Fibroblast of lung (primary cell): ENCODE measurements at regions not wholly inside any gene's neighbourhood (a gene's known extent, or its start where the extent isn't known, plus 50 kb on each side); places are given as distances from the start of the nearest gene placed in this dataset.

Source experiments
- DNase-seq, 2 donors: peaks; one replicate each; pipeline versions ENCODE4 v3.0.0 to v3.0.0-alpha.2; 2010; ENCODE audit warnings: low read depth in 2 of 2
- H2AFZ ChIP-seq: 2 replicates; pipeline ENCODE4 v1.5.1; 2012; ENCODE audit warnings: low read length, control low read depth, inconsistent platforms
- H3K27ac ChIP-seq: 2 replicates; pipeline ENCODE4 v1.5.1; 2011; ENCODE audit warnings: low read length, control low read depth; ENCODE audit not compliant: insufficient read depth
- H3K27me3 ChIP-seq: 2 replicates; pipeline ENCODE4 v1.5.1; 2011; ENCODE audit warnings: mild to moderate bottlenecking, low read length; ENCODE audit not compliant: control insufficient read depth, insufficient read depth
- H3K36me3 ChIP-seq: 2 replicates; pipeline ENCODE4 v1.5.1; 2011; ENCODE audit warnings: low read length; ENCODE audit not compliant: control insufficient read depth, insufficient read depth
- H3K4me1 ChIP-seq: 2 replicates; pipeline ENCODE4 v1.5.1; 2011; ENCODE audit warnings: low read length; ENCODE audit not compliant: control insufficient read depth, insufficient read depth; ENCODE audit errors: extremely low read depth
- H3K4me2 ChIP-seq: 2 replicates; pipeline ENCODE4 v1.5.1; 2011; ENCODE audit warnings: low read length, control low read depth; ENCODE audit not compliant: insufficient read depth; ENCODE audit errors: extremely low read depth
- H3K4me3 ChIP-seq, 4 experiments: fragments of 200-600 bp in 1 of 4; sonication (generic) in 1 of 4; replicated peaks in 1 of 4; 2 replicates each; pipeline ENCODE4 v1.5.1; 2011 to 2016; ENCODE audit warnings: low read length in 4 of 4, low read depth in 3 of 4, mild to moderate bottlenecking in 3 of 4, control low read depth in 2 of 4, inconsistent platforms in 1 of 4, mixed read lengths in 1 of 4; ENCODE audit not compliant: insufficient read depth in 1 of 4; ENCODE audit errors: control extremely low read depth in 1 of 4
- H3K79me2 ChIP-seq: 2 replicates; pipeline ENCODE4 v1.5.1; 2012; ENCODE audit warnings: mild to moderate bottlenecking, low read length, inconsistent platforms; ENCODE audit not compliant: control insufficient read depth, insufficient read depth
- H3K9ac ChIP-seq: 2 replicates; pipeline ENCODE4 v1.5.1; 2011; ENCODE audit warnings: mild to moderate bottlenecking, low read length, control low read depth; ENCODE audit not compliant: insufficient read depth
- H3K9me3 ChIP-seq: 2 replicates; pipeline ENCODE4 v1.5.1; 2012; ENCODE audit warnings: low read depth, low read length; ENCODE audit not compliant: control insufficient read depth, insufficient read depth
- H4K20me1 ChIP-seq: 2 replicates; pipeline ENCODE4 v1.5.1; 2011; ENCODE audit warnings: low read length; ENCODE audit not compliant: control insufficient read depth, insufficient read depth; ENCODE audit errors: extremely low read depth
- CTCF ChIP-seq, 2 donors: IDR thresholded peaks in 1 of 2; conservative IDR thresholded peaks in 1 of 2; 1 replicate in 1 of 2; 2 replicates in 1 of 2; pipeline ENCODE4 v1.5.1; 2011 to 2012; ENCODE audit warnings: low read length in 2 of 2, control low read depth in 1 of 2, inconsistent platforms in 1 of 2, low read depth in 1 of 2, mild to moderate bottlenecking in 1 of 2
- EZH2 ChIP-seq: IDR thresholded peaks from 2 replicates; pipeline ENCODE4 v1.5.1; 2012; ENCODE audit warnings: low read length, control low read depth, mild to moderate bottlenecking; ENCODE audit errors: missing control alignments

- Histone ChIP-seq H3K9ac (no peak overlapping the region), H3K4me3 (no peak overlapping the region), H3K9me3 (no peaks in the 10 kb centered on the region), H2AFZ (no peak overlapping the region), H3K4me1 (no peaks in the 10 kb centered on the region), H3K27me3 (no peaks in the 10 kb centered on the region), H3K4me2 (no peak overlapping the region), H3K27ac (no peak overlapping the region), H4K20me1 (no peaks in the 10 kb centered on the region), H3K36me3 (no peaks in the 10 kb centered on the region), H3K79me2 (no peaks in the 10 kb centered on the region)
- no peak for TF ChIP-seq EZH2
- TF ChIP-seq CTCF (conservative IDR thresholded peaks at IDR 0.05 in 1 of 2, IDR thresholded peaks at IDR 0.05 in 1 of 2; ENCODE audit: low read depth in 1 of 2, low read length in 2 of 2), result no peak
- no peak for DNase-seq
These were observed 1540.3 kb upstream of the TMEM132C start for GRCh38 chr12:126726481-126727217.

DNA sequence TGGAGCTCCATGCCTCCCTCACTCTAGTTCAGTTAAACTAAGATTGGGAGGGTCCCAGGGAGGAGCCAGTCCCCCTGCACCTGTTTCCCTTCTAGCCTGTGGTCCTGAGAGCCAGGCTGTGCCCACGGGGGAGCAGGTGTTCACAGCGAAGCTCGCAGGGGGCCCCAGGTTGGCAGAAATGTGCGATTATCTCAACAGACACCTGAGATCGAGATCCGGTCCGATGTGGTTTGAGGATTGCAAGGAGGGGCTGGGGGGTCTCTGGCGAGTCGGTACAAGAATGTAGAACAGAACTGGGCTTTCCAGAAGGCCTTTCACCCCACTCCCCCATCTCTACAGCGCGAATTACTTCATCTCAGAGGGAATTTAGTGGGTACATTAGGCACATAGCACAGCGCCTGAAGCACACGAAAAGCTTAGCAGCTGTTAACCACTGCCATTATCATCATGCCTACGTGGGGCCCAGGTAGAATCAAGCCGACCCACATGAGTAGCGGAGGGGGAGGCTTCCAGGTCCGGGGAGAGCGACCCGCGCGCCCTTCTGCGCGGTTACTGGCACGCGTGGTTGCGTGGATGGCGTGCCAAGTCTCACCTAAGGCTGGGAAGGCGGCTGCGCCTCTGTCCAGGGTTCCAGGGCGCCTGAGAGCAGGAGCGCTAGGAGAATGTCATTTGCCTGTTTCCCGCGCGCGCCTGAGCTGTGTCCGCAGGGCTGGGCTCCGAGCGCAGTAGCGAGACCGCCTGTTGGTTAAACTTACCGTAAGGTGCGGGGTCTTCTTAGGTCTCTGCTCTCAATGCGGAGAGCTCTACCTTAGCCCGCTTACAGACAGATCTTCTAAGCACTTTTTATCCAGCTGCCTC lies 1539.5 kb upstream of the TMEM132C start:
- Histone ChIP-seq H2AFZ (no peak overlapping the region), H3K9me3 (no peaks in the 10 kb centered on the region), H3K4me3 (no peak overlapping the region), H3K36me3 (no peaks in the 10 kb centered on the region), H4K20me1 (no peaks in the 10 kb centered on the region), H3K9ac (no peak overlapping the region), H3K79me2 (no peaks in the 10 kb centered on the region), H3K4me1 (no peaks in the 10 kb centered on the region), H3K27ac (no peak overlapping the region), H3K27me3 (no peaks in the 10 kb centered on the region), H3K4me2 (no peak overlapping the region)
- no peak for DNase-seq
- no peak for TF ChIP-seq CTCF (conservative IDR thresholded peaks at IDR 0.05 in 1 of 2, IDR thresholded peaks at IDR 0.05 in 1 of 2; ENCODE audit: low read depth in 1 of 2, low read length in 2 of 2)
- TF ChIP-seq EZH2, result no peak

- Histone ChIP-seq H3K27me3 (no peaks in the 10 kb centered on the region), H3K4me2 (no peak overlapping the region), H2AFZ (no peak overlapping the region), H3K9ac (no peak overlapping the region), H3K27ac (no peak overlapping the region), H3K4me3 (no peak overlapping the region), H3K4me1 (no peaks in the 10 kb centered on the region), H4K20me1 (no peaks in the 10 kb centered on the region), H3K36me3 (no peaks in the 10 kb centered on the region), H3K9me3 (no peaks in the 10 kb centered on the region), H3K79me2 (no peaks in the 10 kb centered on the region)
- no peak for DNase-seq
- TF ChIP-seq EZH2, result no peak
- TF ChIP-seq CTCF (conservative IDR thresholded peaks at IDR 0.05 in 1 of 2, IDR thresholded peaks at IDR 0.05 in 1 of 2; ENCODE audit: low read depth in 1 of 2, low read length in 2 of 2), result no peak
These were observed 1532.7 kb upstream of the TMEM132C start for GRCh38 chr12:126734296-126734695.
